ENCODE measurements at regions not wholly inside any gene's neighbourhood (a gene's known extent, or its start where the extent isn't known, plus 50 kb on each side); places are given as distances from the start of the nearest gene placed in this dataset.

DNA sequence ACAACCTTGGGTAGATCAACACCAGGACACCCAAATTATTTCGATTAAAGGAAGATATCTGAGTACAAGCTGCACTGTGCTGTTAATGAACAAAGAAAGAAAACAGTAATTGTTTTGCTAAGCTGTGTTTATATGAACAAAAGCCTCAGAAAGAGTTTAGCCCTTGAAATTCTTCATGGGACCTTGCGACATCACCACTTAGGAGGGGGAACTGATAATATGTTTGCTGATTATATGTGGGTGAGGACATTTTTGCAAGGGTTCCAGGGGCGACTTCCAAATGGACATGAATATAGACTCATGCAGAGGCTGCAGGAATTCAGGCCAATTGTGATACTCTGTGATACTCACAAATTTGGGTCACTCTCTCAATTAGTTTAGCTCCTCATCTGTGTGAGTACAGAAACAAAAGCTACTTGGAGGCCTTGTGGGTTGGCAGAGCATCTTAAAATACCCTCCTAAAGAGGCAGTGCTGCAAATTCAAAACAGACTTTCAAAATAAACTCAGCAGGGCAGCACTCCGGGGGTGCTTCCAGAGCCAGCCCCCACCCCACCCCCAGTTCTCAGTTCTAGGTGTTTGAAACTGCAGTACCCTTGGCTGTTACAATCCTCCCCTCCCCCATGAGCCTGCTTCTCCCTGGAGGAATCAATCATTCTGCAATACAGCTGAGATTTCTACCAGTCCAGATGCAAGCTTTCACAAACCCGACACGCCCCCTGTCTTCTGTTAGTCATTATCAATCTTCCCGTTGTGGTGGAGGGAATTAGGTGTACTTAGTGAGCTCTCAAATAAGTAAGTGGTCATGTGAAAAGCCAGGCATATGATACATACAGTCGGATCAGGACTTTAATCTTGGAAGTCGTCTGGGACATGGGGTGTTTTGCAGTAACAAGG is 97.0 kb upstream of the MBNL2 start (continued):
- TF ChIP-seq, protein P1, sequence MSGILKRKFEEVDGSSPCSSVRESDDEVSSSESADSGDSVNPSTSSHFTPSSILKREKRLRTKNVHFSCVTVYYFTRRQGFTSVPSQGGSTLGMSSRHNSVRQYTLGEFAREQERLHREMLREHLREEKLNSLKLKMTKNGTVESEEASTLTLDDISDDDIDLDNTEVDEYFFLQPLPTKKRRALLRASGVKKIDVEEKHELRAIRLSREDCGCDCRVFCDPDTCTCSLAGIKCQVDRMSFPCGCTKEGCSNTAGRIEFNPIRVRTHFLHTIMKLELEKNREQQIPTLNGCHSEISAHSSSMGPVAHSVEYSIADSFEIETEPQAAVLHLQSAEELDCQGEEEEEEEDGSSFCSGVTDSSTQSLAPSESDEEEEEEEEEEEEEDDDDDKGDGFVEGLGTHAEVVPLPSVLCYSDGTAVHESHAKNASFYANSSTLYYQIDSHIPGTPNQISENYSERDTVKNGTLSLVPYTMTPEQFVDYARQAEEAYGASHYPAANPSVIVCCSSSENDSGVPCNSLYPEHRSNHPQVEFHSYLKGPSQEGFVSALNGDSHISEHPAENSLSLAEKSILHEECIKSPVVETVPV (CRISPR knock-in tag; IDR thresholded peaks at IDR 0.05), result no peak
- TF ChIP-seq, protein P2, sequence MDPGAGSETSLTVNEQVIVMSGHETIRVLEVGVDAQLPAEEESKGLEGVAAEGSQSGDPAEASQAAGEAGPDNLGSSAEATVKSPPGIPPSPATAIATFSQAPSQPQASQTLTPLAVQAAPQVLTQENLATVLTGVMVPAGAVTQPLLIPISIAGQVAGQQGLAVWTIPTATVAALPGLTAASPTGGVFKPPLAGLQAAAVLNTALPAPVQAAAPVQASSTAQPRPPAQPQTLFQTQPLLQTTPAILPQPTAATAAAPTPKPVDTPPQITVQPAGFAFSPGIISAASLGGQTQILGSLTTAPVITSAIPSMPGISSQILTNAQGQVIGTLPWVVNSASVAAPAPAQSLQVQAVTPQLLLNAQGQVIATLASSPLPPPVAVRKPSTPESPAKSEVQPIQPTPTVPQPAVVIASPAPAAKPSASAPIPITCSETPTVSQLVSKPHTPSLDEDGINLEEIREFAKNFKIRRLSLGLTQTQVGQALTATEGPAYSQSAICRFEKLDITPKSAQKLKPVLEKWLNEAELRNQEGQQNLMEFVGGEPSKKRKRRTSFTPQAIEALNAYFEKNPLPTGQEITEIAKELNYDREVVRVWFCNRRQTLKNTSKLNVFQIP (CRISPR knock-in tag; IDR thresholded peaks at IDR 0.05; ENCODE audit: borderline replicate concordance, low read depth), result no peak

DNA sequence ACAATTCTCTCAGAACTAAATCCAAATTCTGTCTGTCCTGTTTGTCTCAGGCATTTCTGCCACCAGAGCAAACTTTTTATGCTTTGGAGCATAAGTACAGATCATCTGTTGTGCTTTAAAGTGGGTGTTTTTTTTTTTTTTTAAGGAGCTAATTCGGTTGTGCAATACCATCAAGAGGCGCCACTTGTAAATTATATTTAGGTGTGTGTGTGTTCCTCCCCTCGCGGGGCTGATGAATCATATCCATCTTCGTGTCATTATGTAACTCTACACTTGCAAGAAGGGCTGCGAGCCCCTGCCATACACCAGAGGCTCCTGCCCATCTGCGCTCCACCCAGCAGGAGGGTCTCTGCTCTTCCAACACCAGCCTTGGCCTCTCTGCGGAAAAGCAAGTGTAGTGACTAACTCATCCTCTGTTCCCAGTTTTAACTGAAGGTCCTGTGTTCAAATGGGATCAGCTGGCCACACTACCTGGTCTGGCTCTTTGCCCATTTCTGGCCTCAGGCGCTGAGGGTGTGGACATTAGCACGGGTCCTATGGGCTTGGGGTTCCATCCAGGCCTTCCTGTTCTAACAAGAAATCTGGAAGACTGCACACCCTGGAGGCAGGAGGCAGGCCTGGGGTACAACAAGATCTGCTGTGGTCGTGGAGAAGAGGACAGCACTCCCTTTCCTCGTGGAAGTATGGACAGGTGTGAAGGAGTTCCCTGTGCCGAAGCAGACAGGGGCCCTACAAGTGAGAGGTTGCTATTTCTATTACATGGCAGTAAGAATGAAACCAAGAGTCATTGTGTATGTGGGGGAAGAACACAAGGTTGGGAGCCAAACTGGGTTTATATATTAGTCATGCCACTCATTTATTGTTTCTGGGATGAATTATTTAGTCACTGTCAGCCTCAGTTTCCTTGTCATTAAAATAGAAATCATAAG is 96.1 kb upstream of the MBNL2 start:
- peak; percentile 8 for ATAC-seq
- TF ChIP-seq, protein P1 (CRISPR knock-in tag; IDR thresholded peaks at IDR 0.05), result no peak
- no peak for TF ChIP-seq ZFP30 (CRISPR knock-in tag; IDR thresholded peaks at IDR 0.05)
- TF ChIP-seq ISL1 (CRISPR knock-in tag; IDR thresholded peaks at IDR 0.05), result no peak
- TF ChIP-seq ZNF70 (CRISPR knock-in tag; IDR thresholded peaks at IDR 0.05), result no peak
- no peak for TF ChIP-seq PPARA (CRISPR knock-in tag; IDR thresholded peaks at IDR 0.05; ENCODE audit: borderline replicate concordance)
- no peak for TF ChIP-seq ZFP3 (CRISPR knock-in tag; IDR thresholded peaks at IDR 0.05)
- no peak for TF ChIP-seq CSDC2 (CRISPR knock-in tag; IDR thresholded peaks at IDR 0.05)

DNA sequence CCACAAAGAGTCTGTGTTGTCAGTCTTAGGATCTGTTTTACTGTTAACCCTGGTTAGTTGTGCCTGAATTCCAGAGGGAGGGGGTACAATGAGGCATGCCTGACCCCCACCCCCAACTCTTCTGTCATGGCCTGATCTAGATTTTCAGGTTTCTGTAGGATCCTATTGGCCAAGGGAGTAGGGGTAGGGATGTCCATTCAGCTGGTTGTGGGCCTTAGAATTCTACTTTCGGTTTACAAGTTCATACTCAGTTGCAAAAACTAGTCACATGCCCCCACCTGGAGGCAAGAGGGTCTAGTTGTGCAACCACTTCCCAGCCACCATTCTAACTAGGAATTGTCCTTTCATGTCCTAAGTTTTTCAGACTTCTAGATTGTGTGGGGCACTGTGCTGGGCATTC is 94.3 kb upstream of the MBNL2 start:
- TF ChIP-seq GLIS3 (CRISPR knock-in tag; IDR thresholded peaks at IDR 0.05) (no peak), ZC3H10 (CRISPR knock-in tag; IDR thresholded peaks at IDR 0.05) (no peak), TOX (CRISPR knock-in tag; IDR thresholded peaks at IDR 0.05; ENCODE audit: borderline replicate concordance) (no peak), ESRRG (CRISPR knock-in tag; IDR thresholded peaks at IDR 0.05) (no peak), PPARA (CRISPR knock-in tag; IDR thresholded peaks at IDR 0.05; ENCODE audit: borderline replicate concordance) (no peak), OSR1 (CRISPR knock-in tag; IDR thresholded peaks at IDR 0.05) (no peak), ARNTL (CRISPR knock-in tag; IDR thresholded peaks at IDR 0.05; ENCODE audit: borderline replicate concordance, low read depth) (no peak), ZFP3 (CRISPR knock-in tag; IDR thresholded peaks at IDR 0.05) (no peak), ZNF565 (CRISPR knock-in tag; conservative IDR thresholded peaks at IDR 0.05; ENCODE audit: low read depth) (no peak), TCF4 (CRISPR knock-in tag; IDR thresholded peaks at IDR 0.05; ENCODE audit: borderline replicate concordance) (no peak)
- TF ChIP-seq, protein P3, sequence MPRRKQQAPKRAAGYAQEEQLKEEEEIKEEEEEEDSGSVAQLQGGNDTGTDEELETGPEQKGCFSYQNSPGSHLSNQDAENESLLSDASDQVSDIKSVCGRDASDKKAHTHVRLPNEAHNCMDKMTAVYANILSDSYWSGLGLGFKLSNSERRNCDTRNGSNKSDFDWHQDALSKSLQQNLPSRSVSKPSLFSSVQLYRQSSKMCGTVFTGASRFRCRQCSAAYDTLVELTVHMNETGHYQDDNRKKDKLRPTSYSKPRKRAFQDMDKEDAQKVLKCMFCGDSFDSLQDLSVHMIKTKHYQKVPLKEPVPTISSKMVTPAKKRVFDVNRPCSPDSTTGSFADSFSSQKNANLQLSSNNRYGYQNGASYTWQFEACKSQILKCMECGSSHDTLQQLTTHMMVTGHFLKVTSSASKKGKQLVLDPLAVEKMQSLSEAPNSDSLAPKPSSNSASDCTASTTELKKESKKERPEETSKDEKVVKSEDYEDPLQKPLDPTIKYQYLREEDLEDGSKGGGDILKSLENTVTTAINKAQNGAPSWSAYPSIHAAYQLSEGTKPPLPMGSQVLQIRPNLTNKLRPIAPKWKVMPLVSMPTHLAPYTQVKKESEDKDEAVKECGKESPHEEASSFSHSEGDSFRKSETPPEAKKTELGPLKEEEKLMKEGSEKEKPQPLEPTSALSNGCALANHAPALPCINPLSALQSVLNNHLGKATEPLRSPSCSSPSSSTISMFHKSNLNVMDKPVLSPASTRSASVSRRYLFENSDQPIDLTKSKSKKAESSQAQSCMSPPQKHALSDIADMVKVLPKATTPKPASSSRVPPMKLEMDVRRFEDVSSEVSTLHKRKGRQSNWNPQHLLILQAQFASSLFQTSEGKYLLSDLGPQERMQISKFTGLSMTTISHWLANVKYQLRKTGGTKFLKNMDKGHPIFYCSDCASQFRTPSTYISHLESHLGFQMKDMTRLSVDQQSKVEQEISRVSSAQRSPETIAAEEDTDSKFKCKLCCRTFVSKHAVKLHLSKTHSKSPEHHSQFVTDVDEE (CRISPR knock-in tag; IDR thresholded peaks at IDR 0.05), result no peak
- ATAC-seq, result no peak

DNA sequence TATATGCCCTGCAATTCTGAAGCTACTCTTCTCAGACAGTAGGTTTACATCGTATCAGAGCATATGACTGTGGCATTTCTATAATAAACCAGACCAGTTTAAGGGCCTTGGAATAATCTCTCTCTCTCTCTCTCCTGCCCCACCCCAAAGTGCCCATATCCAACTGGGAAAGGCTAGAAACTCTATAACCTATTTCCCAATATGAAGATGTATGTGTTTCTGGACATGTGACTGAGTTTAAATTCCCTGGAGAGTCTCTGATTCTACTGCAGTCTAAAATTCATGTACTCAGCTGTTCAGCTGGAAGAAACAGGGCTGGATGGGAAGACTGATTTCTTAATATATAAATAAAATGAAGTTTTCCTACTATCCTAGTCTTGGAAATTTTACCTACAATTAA is 91.9 kb upstream of the MBNL2 start:
- no peak for ATAC-seq
- TF ChIP-seq ZNF565 (CRISPR knock-in tag; conservative IDR thresholded peaks at IDR 0.05; ENCODE audit: low read depth) (no peak), ZFP30 (CRISPR knock-in tag; IDR thresholded peaks at IDR 0.05) (no peak), ZFP3 (CRISPR knock-in tag; IDR thresholded peaks at IDR 0.05) (no peak), BACH2 (CRISPR knock-in tag; IDR thresholded peaks at IDR 0.05; ENCODE audit: borderline replicate concordance) (no peak), ESRRG (CRISPR knock-in tag; IDR thresholded peaks at IDR 0.05) (no peak), ZNF8 (CRISPR knock-in tag; IDR thresholded peaks at IDR 0.05) (no peak), TOX (CRISPR knock-in tag; IDR thresholded peaks at IDR 0.05; ENCODE audit: borderline replicate concordance) (no peak), GLIS3 (CRISPR knock-in tag; IDR thresholded peaks at IDR 0.05) (no peak), CSDC2 (CRISPR knock-in tag; IDR thresholded peaks at IDR 0.05) (no peak)
- TF ChIP-seq, protein P2 (CRISPR knock-in tag; IDR thresholded peaks at IDR 0.05; ENCODE audit: borderline replicate concordance, low read depth), result no peak
- TF ChIP-seq, protein P4, sequence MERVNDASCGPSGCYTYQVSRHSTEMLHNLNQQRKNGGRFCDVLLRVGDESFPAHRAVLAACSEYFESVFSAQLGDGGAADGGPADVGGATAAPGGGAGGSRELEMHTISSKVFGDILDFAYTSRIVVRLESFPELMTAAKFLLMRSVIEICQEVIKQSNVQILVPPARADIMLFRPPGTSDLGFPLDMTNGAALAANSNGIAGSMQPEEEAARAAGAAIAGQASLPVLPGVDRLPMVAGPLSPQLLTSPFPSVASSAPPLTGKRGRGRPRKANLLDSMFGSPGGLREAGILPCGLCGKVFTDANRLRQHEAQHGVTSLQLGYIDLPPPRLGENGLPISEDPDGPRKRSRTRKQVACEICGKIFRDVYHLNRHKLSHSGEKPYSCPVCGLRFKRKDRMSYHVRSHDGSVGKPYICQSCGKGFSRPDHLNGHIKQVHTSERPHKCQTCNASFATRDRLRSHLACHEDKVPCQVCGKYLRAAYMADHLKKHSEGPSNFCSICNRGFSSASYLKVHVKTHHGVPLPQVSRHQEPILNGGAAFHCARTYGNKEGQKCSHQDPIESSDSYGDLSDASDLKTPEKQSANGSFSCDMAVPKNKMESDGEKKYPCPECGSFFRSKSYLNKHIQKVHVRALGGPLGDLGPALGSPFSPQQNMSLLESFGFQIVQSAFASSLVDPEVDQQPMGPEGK (CRISPR knock-in tag; IDR thresholded peaks at IDR 0.05; ENCODE audit: borderline replicate concordance), result no peak
- TF ChIP-seq, protein P1 (CRISPR knock-in tag; IDR thresholded peaks at IDR 0.05), result no peak

Measured in SK-N-SH treated with all-trans-retinoic acid at 6 μM for 48 hours (cell line).